AG20443 (cell line): ENCODE measurements at regions not wholly inside any gene's neighbourhood (a gene's known extent, or its start where the extent isn't known, plus 50 kb on each side); places are given as distances from the start of the nearest gene placed in this dataset.
A peak's percentile ranks its signal among the peaks of the same experiment; 100 is the strongest.

Source experiments
- DNase-seq: peaks from one replicate; pipeline ENCODE4 v3.0.0; 2012; ENCODE audit warnings: low spot score, mixed read lengths

DNA sequence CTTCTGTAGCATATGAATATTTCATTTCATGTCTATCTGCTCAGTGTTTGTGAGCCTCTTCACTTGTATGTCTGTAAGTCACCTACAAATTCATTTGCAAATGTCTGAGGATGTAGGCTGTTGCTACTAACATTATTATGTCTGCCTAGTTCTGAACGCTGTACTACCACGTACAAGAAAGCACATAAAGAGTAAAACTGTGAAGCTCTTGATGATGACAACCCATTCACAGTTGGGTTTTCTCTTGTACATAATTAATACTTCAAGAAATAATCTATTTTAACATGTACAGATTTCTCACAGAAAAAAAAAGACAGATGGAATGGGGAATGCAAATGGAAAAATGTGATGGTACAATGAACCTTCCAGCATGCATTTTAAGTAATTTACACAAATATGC is 64.3 kb upstream of the CPNE8 start:
- no peak for DNase-seq

DNA sequence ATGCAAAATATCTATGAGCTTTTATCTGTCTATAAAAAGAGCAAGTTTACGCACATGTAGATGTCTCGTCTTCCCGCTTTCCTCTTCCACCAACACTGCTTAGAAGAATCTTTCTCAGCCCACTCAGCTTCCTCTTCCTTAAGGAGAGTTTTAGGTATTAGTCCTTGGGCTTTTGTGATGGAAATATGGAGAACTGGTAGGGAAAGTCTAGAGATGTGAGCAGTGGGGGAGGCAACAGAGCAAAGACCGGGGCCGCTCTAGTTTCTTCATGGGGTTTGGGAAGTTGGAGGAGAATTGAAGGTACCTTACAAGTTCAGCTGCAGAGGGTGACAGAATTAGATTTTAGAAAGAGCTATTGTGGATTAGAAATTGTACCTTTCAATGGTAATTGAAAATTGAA is 56.3 kb upstream of the CPNE8 start:
- no peak for DNase-seq

DNA sequence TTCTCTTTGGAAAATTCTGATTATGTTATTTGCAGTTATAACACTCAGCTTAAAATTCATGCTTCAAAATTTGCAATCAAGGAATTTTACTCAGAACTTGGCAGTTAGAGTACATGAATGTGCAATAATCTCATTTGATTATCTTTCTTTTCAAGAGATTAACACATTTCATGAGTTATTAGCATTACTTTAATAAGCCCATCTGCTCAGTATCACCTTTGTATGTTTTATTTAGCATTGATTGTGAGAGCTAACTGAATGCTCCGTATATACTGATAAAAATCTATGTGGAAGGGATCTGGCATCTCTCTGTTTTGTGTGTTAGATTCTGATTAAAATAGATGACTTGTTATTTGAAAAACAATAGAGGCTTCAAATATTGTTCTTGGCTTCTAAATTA is 55.6 kb upstream of the CPNE8 start:
- DNase-seq, result no peak

- peak; percentile 9 for DNase-seq
Measured at GRCh38 chr12:38956337-38956736, 50.9 kb upstream of the CPNE8 start.
